SK-N-SH treated with all-trans-retinoic acid at 6 μM for 48 hours (cell line): ENCODE measurements at regions not wholly inside any gene's neighbourhood (a gene's known extent, or its start where the extent isn't known, plus 50 kb on each side); places are given as distances from the start of the nearest gene placed in this dataset.
"Not testable (repeated sequence)": the region's sequence is repeated elsewhere in the genome, so short reads cannot be mapped to it uniquely, and the experiment has no call there.

ENCODE experiments used
- ARNTL ChIP-seq: fragments of 450-650 bp; formaldehyde crosslinking; IDR thresholded peaks from 2 replicates; pipeline ENCODE4 v1.5.0; 2020; ENCODE audit warnings: low read depth, mild to moderate bottlenecking, moderate library complexity, borderline replicate concordance
- CREB5 ChIP-seq: fragments of 250-450 bp; sonication (Bioruptor Pico); IDR thresholded peaks from 2 replicates; pipeline ENCODE4 v1.5.1; 2020; ENCODE audit warnings: low read depth, mild to moderate bottlenecking, moderate library complexity
- GLIS3 ChIP-seq: fragments of 250-450 bp; sonication (Bioruptor Pico); IDR thresholded peaks from 2 replicates; pipeline ENCODE4 v1.5.0; 2020; ENCODE audit warnings: mild to moderate bottlenecking, moderate library complexity
- PATZ1 ChIP-seq: fragments of 250-450 bp; sonication (Bioruptor Pico); IDR thresholded peaks from 2 replicates; pipeline ENCODE4 v1.8.0; 2020; ENCODE audit warnings: mild to moderate bottlenecking, moderate library complexity, borderline replicate concordance
- TOX ChIP-seq: fragments of 250-450 bp; sonication (Bioruptor Pico); IDR thresholded peaks from 2 replicates; pipeline ENCODE4 v1.8.0; 2021; ENCODE audit warnings: mild to moderate bottlenecking, moderate library complexity, borderline replicate concordance
- TSHZ2 ChIP-seq: fragments of 250-450 bp; sonication (Bioruptor Pico); IDR thresholded peaks from 2 replicates; pipeline ENCODE4 v1.5.0; 2020; ENCODE audit warnings: mild to moderate bottlenecking, moderate library complexity
- ZNF70 ChIP-seq: fragments of 450-650 bp; formaldehyde crosslinking; IDR thresholded peaks from 2 replicates; pipeline ENCODE4 v1.5.0; 2020; ENCODE audit warnings: mild to moderate bottlenecking, moderate library complexity
- ZNF8 ChIP-seq: fragments of 450-650 bp; formaldehyde crosslinking; IDR thresholded peaks from 2 replicates; pipeline ENCODE4 v1.5.0; 2020; ENCODE audit warnings: mild to moderate bottlenecking, moderate library complexity

- TF ChIP-seq ARNTL; ZNF70 (CRISPR knock-in tag); PATZ1 (CRISPR knock-in tag); TOX; CREB5 (CRISPR knock-in tag); GLIS3; ZNF8 (CRISPR knock-in tag); TSHZ2 (CRISPR knock-in tag): not testable (repeated sequence)
Observed at GRCh38 chr1:5672355-5672754, 319.9 kb downstream of the NPHP4 start.
